HCT116 (cell line): ENCODE measurements at regions not wholly inside any gene's neighbourhood (a gene's known extent, or its start where the extent isn't known, plus 50 kb on each side); places are given as distances from the start of the nearest gene placed in this dataset.

Source experiments
- ATAC-seq: fragments of 200-7000 bp; cut with Tn5 transposase; 2 replicates; pipeline ENCODE4 v1.9.1; 2020; ENCODE audit warnings: mild to moderate bottlenecking, moderate library complexity
- BruUV-seq: library from RNA; stranded (reverse); fragments of 400-500 nt; replicated peaks from 2 replicates; lab custom pipeline; 2021; lab: Mats Ljungman, UMichigan
- CTCF ChIA-PET: fragments of 300-600 bp; sonication (Branson Sonifier 250); formaldehyde crosslinking; loops from one replicate; lab custom pipeline; 2021; ENCODE audit warnings: antibody characterized with exemption; lab: Charles Lee
- POLR2A ChIA-PET: fragments of 300-600, 350-600 bp; sonication (Branson Sonifier 250); formaldehyde crosslinking; loops from one replicate; lab custom pipeline; 2021; ENCODE audit warnings: antibody characterized with exemption; lab: Charles Lee
- RAD21 ChIA-PET, 2 experiments: fragments of 300-600 bp; sonication (Branson Sonifier 250); formaldehyde crosslinking; loops; one replicate each; lab custom pipeline; 2023; ENCODE audit warnings: low total read pairs in 2 of 2; ENCODE audit not compliant: uncharacterized antibody in 2 of 2, unreplicated experiment in 2 of 2, low non-redundant PET in 1 of 2; lab: Charles Lee
- DNase-seq: peaks from one replicate; pipeline ENCODE4 v3.0.0-alpha.2; 2010; ENCODE audit warnings: low read depth, low spot score
- H2AFZ ChIP-seq: fragments of 200-600 bp; shearing (Covaris generic), sonication (generic); 2 replicates; pipeline ENCODE4 v1.6.1; 2017; ENCODE audit warnings: low read depth, mixed run types, mixed read lengths, antibody characterized with exemption, low read length; ENCODE audit not compliant: poor library complexity, severe bottlenecking
- H3K27ac ChIP-seq: 2 replicates; pipeline ENCODE4 v1.5.1; 2012; ENCODE audit warnings: low read depth, low read length
- H3K27me3 ChIP-seq: fragments of 200-600 bp; sonication (generic); 2 replicates; pipeline ENCODE4 v1.6.1; 2016; ENCODE audit warnings: mixed run types, low read length, mixed read lengths; ENCODE audit not compliant: insufficient read depth
- H3K36me3 ChIP-seq, 2 experiments: fragments of 200-500 bp in 1 of 2; fragments of 200-600 bp in 1 of 2; sonication (Bioruptor generic) in 1 of 2; sonication (generic) in 1 of 2; 2 replicates each; pipeline versions ENCODE4 v1.5.1 to v1.6.1; 2014 to 2016; ENCODE audit warnings: low read length in 2 of 2, inconsistent platforms in 1 of 2, mixed read lengths in 1 of 2, mixed run types in 1 of 2; ENCODE audit not compliant: insufficient read depth in 2 of 2, control insufficient read depth in 1 of 2
- H3K4me1 ChIP-seq, 2 experiments: fragments of 200-600 bp in 1 of 2; sonication (generic) in 1 of 2; 2 replicates each; pipeline versions ENCODE4 v1.5.1 to v1.6.1; 2012 to 2017; ENCODE audit warnings: low read length in 2 of 2, inconsistent platforms in 1 of 2, mild to moderate bottlenecking in 1 of 2, mixed read lengths in 1 of 2, mixed run types in 1 of 2, moderate library complexity in 1 of 2; ENCODE audit not compliant: insufficient read depth in 2 of 2, control insufficient read depth in 1 of 2
- H3K4me2 ChIP-seq: fragments of 200-600 bp; sonication (generic); 2 replicates; pipeline ENCODE4 v1.6.1; 2017; ENCODE audit warnings: mixed run types, low read length, mixed read lengths
- H3K4me3 ChIP-seq, 2 experiments: fragments of 200-600 bp in 1 of 2; sonication (generic) in 1 of 2; replicated peaks in 1 of 2; 2 replicates each; pipeline ENCODE4 v1.5.1; 2011 to 2016; ENCODE audit warnings: low read length in 2 of 2, control low read depth in 1 of 2, low read depth in 1 of 2, mild to moderate bottlenecking in 1 of 2, mixed read lengths in 1 of 2, mixed run types in 1 of 2
- H3K79me2 ChIP-seq: fragments of 200-600 bp; sonication (generic); 2 replicates; pipeline ENCODE4 v1.6.1; 2017; ENCODE audit warnings: mild to moderate bottlenecking, mixed run types, low read length, moderate library complexity, mixed read lengths; ENCODE audit not compliant: insufficient read depth
- H3K9ac ChIP-seq: fragments of 200-600 bp; sonication (generic); 2 replicates; pipeline ENCODE4 v1.6.1; 2016; ENCODE audit warnings: low read length, mixed read lengths
- H3K9me2 ChIP-seq: fragments of 200-600 bp; sonication (generic), shearing (Covaris generic); 2 replicates; pipeline ENCODE4 v1.6.1; 2017; ENCODE audit warnings: mixed run types, mild to moderate bottlenecking, moderate library complexity; ENCODE audit not compliant: insufficient read depth
- H3K9me3 ChIP-seq, 2 experiments: fragments of 200-500 bp in 1 of 2; fragments of 200-600 bp in 1 of 2; sonication (Bioruptor generic) in 1 of 2; sonication (generic) in 1 of 2; 2 replicates each; pipeline ENCODE4 v1.6.1; 2014 to 2017; ENCODE audit warnings: low read length in 2 of 2, mixed read lengths in 2 of 2, inconsistent platforms in 1 of 2, low read depth in 1 of 2, mild to moderate bottlenecking in 1 of 2, mixed run types in 1 of 2, moderate library complexity in 1 of 2; ENCODE audit not compliant: control insufficient read depth in 1 of 2, insufficient read depth in 1 of 2
- H4K20me1 ChIP-seq: fragments of 200-600 bp; sonication (generic), shearing (Covaris generic); 2 replicates; pipeline ENCODE4 v1.6.1; 2017; ENCODE audit warnings: mixed run types, mild to moderate bottlenecking, moderate library complexity; ENCODE audit not compliant: insufficient read depth
- CBX3 ChIP-seq: IDR thresholded peaks from 2 replicates; pipeline ENCODE4 v1.6.1; 2012; ENCODE audit warnings: low read depth
- CEBPB ChIP-seq: IDR thresholded peaks from 2 replicates; pipeline ENCODE4 v1.6.1; 2012; ENCODE audit warnings: low read depth
- EGR1 ChIP-seq: IDR thresholded peaks from 2 replicates; pipeline ENCODE4 v1.6.1; 2012; ENCODE audit warnings: low read depth
- ELF1 ChIP-seq: IDR thresholded peaks from 2 replicates; pipeline ENCODE4 v1.6.1; 2012; ENCODE audit warnings: low read depth, borderline replicate concordance
- EZH2 ChIP-seq: fragments of 200-600 bp; sonication (generic); IDR thresholded peaks from 2 replicates; pipeline ENCODE4 v1.6.1; 2017; ENCODE audit warnings: antibody characterized with exemption, mixed run types
- EZH2phosphoT487 ChIP-seq: fragments of 200-600 bp; IDR thresholded peaks from 2 replicates; pipeline ENCODE4 v1.6.1; 2018; ENCODE audit warnings: antibody characterized with exemption, borderline replicate concordance
- FOSL1 ChIP-seq: IDR thresholded peaks from 2 replicates; pipeline ENCODE4 v1.6.1; 2012; ENCODE audit warnings: low read depth
- POLR2A ChIP-seq: IDR thresholded peaks from 2 replicates; pipeline ENCODE4 v1.7.0; 2011; ENCODE audit warnings: borderline replicate concordance; ENCODE audit not compliant: insufficient read depth, insufficient read length; ENCODE audit errors: extremely low read depth
- POLR2AphosphoS5 ChIP-seq: IDR thresholded peaks from 2 replicates; pipeline ENCODE4 v1.6.1; 2011; ENCODE audit warnings: mild to moderate bottlenecking, low read depth, low read length, moderate library complexity
- RAD21 ChIP-seq: IDR thresholded peaks from 2 replicates; pipeline ENCODE4 v1.6.1; 2012; ENCODE audit warnings: low read depth, mild to moderate bottlenecking
- SIN3A ChIP-seq: IDR thresholded peaks from 2 replicates; pipeline ENCODE4 v1.6.1; 2012; ENCODE audit warnings: low read depth
- SP1 ChIP-seq: IDR thresholded peaks from 2 replicates; pipeline ENCODE4 v1.6.1; 2012; ENCODE audit warnings: low read depth
- SRF ChIP-seq: IDR thresholded peaks from 2 replicates; pipeline ENCODE4 v1.6.1; 2012; ENCODE audit warnings: low read depth
- TCF7L2 ChIP-seq: IDR thresholded peaks from 2 replicates; pipeline ENCODE4 v1.7.0; 2011; ENCODE audit warnings: borderline replicate concordance, inconsistent platforms; ENCODE audit not compliant: insufficient read depth, insufficient read length; ENCODE audit errors: extremely low read depth
- YY1 ChIP-seq: IDR thresholded peaks from 2 replicates; pipeline ENCODE4 v1.6.1; 2011; ENCODE audit warnings: low read length, low read depth, moderate library complexity, mild to moderate bottlenecking; ENCODE audit not compliant: insufficient replicate concordance; ENCODE audit errors: extremely low read depth
- intact Hi-C: fragments of 100-400 bp; cut with micrococcal nuclease; formaldehyde crosslinking; loops from 2 replicates; pipeline ENCODE4 v1.10.0; 2022
- TF ChIP-seq, protein P1 (sequence below): IDR thresholded peaks from 2 replicates; pipeline ENCODE4 v1.6.1; 2012
- TF ChIP-seq, protein P2 (sequence below), 3 experiments: fragments of 200-600 bp in 1 of 3; sonication (generic) in 1 of 3; IDR thresholded peaks in 2 of 3; conservative IDR thresholded peaks in 1 of 3; 2 replicates each; pipeline ENCODE4 v1.5.1; 2012 to 2017; ENCODE audit warnings: low read depth in 2 of 3, low read length in 2 of 3, antibody characterized with exemption in 1 of 3, borderline replicate concordance in 1 of 3, control low read depth in 1 of 3, mild to moderate bottlenecking in 1 of 3, mixed read lengths in 1 of 3, mixed run types in 1 of 3, moderate library complexity in 1 of 3; ENCODE audit not compliant: insufficient read depth in 1 of 3
- TF ChIP-seq, protein P3 (sequence below): IDR thresholded peaks from 2 replicates; pipeline ENCODE4 v1.6.1; 2012; ENCODE audit warnings: low read depth

DNA sequence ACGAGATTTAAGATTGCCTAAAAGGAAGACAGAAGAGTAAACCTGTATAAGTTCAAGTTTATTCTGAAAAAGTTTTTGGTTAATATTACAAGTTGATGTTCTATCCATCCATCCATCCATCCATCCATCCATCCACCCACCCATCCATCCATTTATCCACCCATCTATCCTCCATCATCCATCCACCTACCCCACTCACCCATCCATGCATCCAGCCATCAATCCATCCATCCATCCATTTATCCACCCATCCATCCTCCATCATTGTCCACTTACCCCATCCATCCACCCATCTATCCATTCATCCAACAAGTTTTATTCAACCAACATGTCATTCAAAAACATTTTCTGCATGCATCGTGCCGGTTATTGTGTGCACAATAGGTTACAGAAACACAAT lies 89.3 kb downstream of the ZBTB18 start:
- H3K4me3 ChIP-seq, result no peak overlapping the region
- no peaks in the 10 kb centered on the region for H3K4me1 ChIP-seq
- no peaks in the 10 kb centered on the region for H3K9me2 ChIP-seq
- DNase-seq, result no peak
- intact Hi-C loops, result no loop called here
- no peak for ATAC-seq
- BruUV-seq, result no TSS peak
- no peak overlapping the region for H3K4me2 ChIP-seq
- ChIA-PET RAD21 (no interaction called here), POLR2A (no interaction called here), CTCF (no interaction called here)
- H3K27ac ChIP-seq, result no peak overlapping the region
- H3K36me3 ChIP-seq, result no peaks in the 10 kb centered on the region
- H2AFZ ChIP-seq, result no peak overlapping the region
- H3K27me3 ChIP-seq, result peaks cover 63% of the 10 kb centered on the region
- no peak overlapping the region for H3K9ac ChIP-seq
- no peak for TF ChIP-seq TCF7L2
- TF ChIP-seq POLR2AphosphoS5, result no peak
- TF ChIP-seq, protein P1, sequence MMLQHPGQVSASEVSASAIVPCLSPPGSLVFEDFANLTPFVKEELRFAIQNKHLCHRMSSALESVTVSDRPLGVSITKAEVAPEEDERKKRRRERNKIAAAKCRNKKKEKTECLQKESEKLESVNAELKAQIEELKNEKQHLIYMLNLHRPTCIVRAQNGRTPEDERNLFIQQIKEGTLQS, result no peak
- no peak for TF ChIP-seq RAD21
- no peak for TF ChIP-seq CEBPB
- TF ChIP-seq, protein P2, sequence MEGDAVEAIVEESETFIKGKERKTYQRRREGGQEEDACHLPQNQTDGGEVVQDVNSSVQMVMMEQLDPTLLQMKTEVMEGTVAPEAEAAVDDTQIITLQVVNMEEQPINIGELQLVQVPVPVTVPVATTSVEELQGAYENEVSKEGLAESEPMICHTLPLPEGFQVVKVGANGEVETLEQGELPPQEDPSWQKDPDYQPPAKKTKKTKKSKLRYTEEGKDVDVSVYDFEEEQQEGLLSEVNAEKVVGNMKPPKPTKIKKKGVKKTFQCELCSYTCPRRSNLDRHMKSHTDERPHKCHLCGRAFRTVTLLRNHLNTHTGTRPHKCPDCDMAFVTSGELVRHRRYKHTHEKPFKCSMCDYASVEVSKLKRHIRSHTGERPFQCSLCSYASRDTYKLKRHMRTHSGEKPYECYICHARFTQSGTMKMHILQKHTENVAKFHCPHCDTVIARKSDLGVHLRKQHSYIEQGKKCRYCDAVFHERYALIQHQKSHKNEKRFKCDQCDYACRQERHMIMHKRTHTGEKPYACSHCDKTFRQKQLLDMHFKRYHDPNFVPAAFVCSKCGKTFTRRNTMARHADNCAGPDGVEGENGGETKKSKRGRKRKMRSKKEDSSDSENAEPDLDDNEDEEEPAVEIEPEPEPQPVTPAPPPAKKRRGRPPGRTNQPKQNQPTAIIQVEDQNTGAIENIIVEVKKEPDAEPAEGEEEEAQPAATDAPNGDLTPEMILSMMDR (IDR thresholded peaks at IDR 0.05 in 2 of 3, conservative IDR thresholded peaks at IDR 0.05 in 1 of 3; ENCODE audit: borderline replicate concordance in 1 of 3, insufficient read depth in 1 of 3, low read depth in 2 of 3, low read length in 2 of 3), result no peak
- TF ChIP-seq POLR2A, result no peak
- TF ChIP-seq SRF, result no peak
- TF ChIP-seq CBX3, result no peak
- TF ChIP-seq SP1, result no peak
- no peak for TF ChIP-seq EGR1
- no peak for TF ChIP-seq EZH2
- TF ChIP-seq, protein P3, sequence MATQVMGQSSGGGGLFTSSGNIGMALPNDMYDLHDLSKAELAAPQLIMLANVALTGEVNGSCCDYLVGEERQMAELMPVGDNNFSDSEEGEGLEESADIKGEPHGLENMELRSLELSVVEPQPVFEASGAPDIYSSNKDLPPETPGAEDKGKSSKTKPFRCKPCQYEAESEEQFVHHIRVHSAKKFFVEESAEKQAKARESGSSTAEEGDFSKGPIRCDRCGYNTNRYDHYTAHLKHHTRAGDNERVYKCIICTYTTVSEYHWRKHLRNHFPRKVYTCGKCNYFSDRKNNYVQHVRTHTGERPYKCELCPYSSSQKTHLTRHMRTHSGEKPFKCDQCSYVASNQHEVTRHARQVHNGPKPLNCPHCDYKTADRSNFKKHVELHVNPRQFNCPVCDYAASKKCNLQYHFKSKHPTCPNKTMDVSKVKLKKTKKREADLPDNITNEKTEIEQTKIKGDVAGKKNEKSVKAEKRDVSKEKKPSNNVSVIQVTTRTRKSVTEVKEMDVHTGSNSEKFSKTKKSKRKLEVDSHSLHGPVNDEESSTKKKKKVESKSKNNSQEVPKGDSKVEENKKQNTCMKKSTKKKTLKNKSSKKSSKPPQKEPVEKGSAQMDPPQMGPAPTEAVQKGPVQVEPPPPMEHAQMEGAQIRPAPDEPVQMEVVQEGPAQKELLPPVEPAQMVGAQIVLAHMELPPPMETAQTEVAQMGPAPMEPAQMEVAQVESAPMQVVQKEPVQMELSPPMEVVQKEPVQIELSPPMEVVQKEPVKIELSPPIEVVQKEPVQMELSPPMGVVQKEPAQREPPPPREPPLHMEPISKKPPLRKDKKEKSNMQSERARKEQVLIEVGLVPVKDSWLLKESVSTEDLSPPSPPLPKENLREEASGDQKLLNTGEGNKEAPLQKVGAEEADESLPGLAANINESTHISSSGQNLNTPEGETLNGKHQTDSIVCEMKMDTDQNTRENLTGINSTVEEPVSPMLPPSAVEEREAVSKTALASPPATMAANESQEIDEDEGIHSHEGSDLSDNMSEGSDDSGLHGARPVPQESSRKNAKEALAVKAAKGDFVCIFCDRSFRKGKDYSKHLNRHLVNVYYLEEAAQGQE, result no peak
- no peak for TF ChIP-seq ELF1
- no peak for TF ChIP-seq FOSL1
- TF ChIP-seq SIN3A, result no peak
- no peak for TF ChIP-seq EZH2phosphoT487
- no peak for TF ChIP-seq YY1
- no peaks in the 10 kb centered on the region for H4K20me1 ChIP-seq
- no peaks in the 10 kb centered on the region for H3K9me3 ChIP-seq
- H3K79me2 ChIP-seq, result no peaks in the 10 kb centered on the region
